ENCODE measurements at regions not wholly inside any gene's neighbourhood (a gene's known extent, or its start where the extent isn't known, plus 50 kb on each side); places are given as distances from the start of the nearest gene placed in this dataset.

- Mint-ChIP-seq H3K36me3 (ENCODE audit: low read depth) (no peaks in the 10 kb centered on the region), H3K9me3 (no peaks in the 10 kb centered on the region), H3K4me3 (no peak overlapping the region), H3K27ac (no peak overlapping the region), H3K4me1 (peaks cover 24% of the 10 kb centered on the region), H3K27me3 (ENCODE audit: low read depth) (peaks cover 3% of the 10 kb centered on the region)
- TF ChIP-seq CTCF (IDR thresholded peaks at IDR 0.05; ENCODE audit: unreplicated experiment in 3 of 3): no peak
Measured at GRCh38 chr13:40275636-40276035, 390.8 kb downstream of the FOXO1 start.

GRCh38 chr13:40283666-40284065, 382.8 kb downstream of the FOXO1 start:
- peaks cover 5% of the 10 kb centered on the region for H3K27me3 Mint-ChIP-seq (ENCODE audit: low read depth)
- H3K4me1 Mint-ChIP-seq: no peaks in the 10 kb centered on the region
- no peak overlapping the region for H3K27ac Mint-ChIP-seq
- no peaks in the 10 kb centered on the region for H3K9me3 Mint-ChIP-seq
- no peak for TF ChIP-seq CTCF (IDR thresholded peaks at IDR 0.05; ENCODE audit: unreplicated experiment in 3 of 3)
- no peaks in the 10 kb centered on the region for H3K36me3 Mint-ChIP-seq (ENCODE audit: low read depth)
- no peak overlapping the region for H3K4me3 Mint-ChIP-seq

- no peaks in the 10 kb centered on the region for H3K9me3 Mint-ChIP-seq
- peaks cover 5% of the 10 kb centered on the region for H3K27me3 Mint-ChIP-seq (ENCODE audit: low read depth)
- no peaks in the 10 kb centered on the region for H3K4me1 Mint-ChIP-seq
- H3K4me3 Mint-ChIP-seq: no peak overlapping the region
- no peak for TF ChIP-seq CTCF (IDR thresholded peaks at IDR 0.05; ENCODE audit: unreplicated experiment in 3 of 3)
- H3K36me3 Mint-ChIP-seq (ENCODE audit: low read depth): no peaks in the 10 kb centered on the region
- H3K27ac Mint-ChIP-seq: no peak overlapping the region
Measured at GRCh38 chr13:40285634-40286033, 380.8 kb downstream of the FOXO1 start.

- Mint-ChIP-seq H3K4me3 (no peak overlapping the region), H3K27me3 (ENCODE audit: low read depth) (peaks cover 5% of the 10 kb centered on the region), H3K4me1 (no peaks in the 10 kb centered on the region), H3K36me3 (ENCODE audit: low read depth) (no peaks in the 10 kb centered on the region), H3K27ac (no peak overlapping the region), H3K9me3 (no peaks in the 10 kb centered on the region)
- TF ChIP-seq CTCF (IDR thresholded peaks at IDR 0.05; ENCODE audit: unreplicated experiment in 3 of 3): no peak
Measured at GRCh38 chr13:40287428-40287827, 379.0 kb downstream of the FOXO1 start.

GRCh38 chr13:40288259-40288658, 378.2 kb downstream of the FOXO1 start:
- no peaks in the 10 kb centered on the region for H3K4me1 Mint-ChIP-seq
- peaks cover 5% of the 10 kb centered on the region for H3K27me3 Mint-ChIP-seq (ENCODE audit: low read depth)
- TF ChIP-seq CTCF (IDR thresholded peaks at IDR 0.05; ENCODE audit: unreplicated experiment in 3 of 3): no peak
- no peaks in the 10 kb centered on the region for H3K9me3 Mint-ChIP-seq
- no peak overlapping the region for H3K4me3 Mint-ChIP-seq
- H3K36me3 Mint-ChIP-seq (ENCODE audit: low read depth): no peaks in the 10 kb centered on the region
- no peak overlapping the region for H3K27ac Mint-ChIP-seq

DNA sequence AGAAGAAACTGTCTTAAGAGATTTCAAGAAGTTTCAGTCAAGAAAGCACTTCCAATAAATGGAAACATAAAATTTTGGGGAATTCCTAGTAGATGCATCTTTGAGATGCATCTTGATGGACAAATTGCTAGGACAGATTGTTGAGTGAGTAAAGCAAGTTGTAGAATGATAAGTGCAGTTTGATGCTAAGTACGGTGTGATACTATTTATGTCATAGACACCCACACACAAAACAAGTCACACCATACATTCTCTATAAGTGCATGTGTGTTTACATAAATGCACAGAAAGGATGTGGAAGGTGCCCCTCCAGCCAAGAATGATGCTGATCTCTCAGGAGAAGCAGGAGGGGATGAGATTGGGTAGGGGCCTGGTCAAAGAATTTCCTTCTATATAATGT, 375.7 kb downstream of the FOXO1 start:
- Mint-ChIP-seq H3K27ac (no peak overlapping the region), H3K4me1 (no peaks in the 10 kb centered on the region), H3K9me3 (peaks cover under 1% of the 10 kb centered on the region), H3K27me3 (ENCODE audit: low read depth) (peaks cover 5% of the 10 kb centered on the region), H3K4me3 (no peak overlapping the region), H3K36me3 (ENCODE audit: low read depth) (no peaks in the 10 kb centered on the region)
- TF ChIP-seq CTCF (IDR thresholded peaks at IDR 0.05; ENCODE audit: unreplicated experiment in 3 of 3): no peak
